ENCODE measurements at regions not wholly inside any gene's neighbourhood (a gene's known extent, or its start where the extent isn't known, plus 50 kb on each side); places are given as distances from the start of the nearest gene placed in this dataset.

DNA sequence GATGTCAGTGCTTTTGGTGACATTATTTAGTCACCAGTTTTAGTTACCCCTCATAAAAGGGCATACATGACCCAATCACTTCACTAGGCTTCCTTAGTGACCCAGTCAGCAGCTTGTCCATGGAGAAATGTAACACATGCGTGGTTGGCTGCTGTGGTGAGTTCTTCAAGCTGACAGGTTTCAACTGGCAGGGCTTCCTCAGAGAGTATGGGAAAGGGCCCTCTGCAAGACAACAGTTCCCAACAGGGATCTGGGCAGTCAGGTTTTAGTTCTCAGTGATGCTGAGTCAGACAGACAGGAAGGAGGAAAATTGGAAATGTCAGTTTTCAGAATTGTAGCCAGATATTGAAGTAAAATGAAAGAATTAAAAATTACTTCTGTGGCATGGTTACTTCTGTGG is 282.5 kb downstream of the TBL1XR1 start:
- TF ChIP-seq, protein P1, sequence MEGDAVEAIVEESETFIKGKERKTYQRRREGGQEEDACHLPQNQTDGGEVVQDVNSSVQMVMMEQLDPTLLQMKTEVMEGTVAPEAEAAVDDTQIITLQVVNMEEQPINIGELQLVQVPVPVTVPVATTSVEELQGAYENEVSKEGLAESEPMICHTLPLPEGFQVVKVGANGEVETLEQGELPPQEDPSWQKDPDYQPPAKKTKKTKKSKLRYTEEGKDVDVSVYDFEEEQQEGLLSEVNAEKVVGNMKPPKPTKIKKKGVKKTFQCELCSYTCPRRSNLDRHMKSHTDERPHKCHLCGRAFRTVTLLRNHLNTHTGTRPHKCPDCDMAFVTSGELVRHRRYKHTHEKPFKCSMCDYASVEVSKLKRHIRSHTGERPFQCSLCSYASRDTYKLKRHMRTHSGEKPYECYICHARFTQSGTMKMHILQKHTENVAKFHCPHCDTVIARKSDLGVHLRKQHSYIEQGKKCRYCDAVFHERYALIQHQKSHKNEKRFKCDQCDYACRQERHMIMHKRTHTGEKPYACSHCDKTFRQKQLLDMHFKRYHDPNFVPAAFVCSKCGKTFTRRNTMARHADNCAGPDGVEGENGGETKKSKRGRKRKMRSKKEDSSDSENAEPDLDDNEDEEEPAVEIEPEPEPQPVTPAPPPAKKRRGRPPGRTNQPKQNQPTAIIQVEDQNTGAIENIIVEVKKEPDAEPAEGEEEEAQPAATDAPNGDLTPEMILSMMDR (IDR thresholded peaks at IDR 0.05) = no peak
- TF ChIP-seq POLR2A (IDR thresholded peaks at IDR 0.05) = no peak

Measured in lower leg skin (tissue), 3 donors.